K562 (cell line): ENCODE measurements at regions not wholly inside any gene's neighbourhood (a gene's known extent, or its start where the extent isn't known, plus 50 kb on each side); places are given as distances from the start of the nearest gene placed in this dataset.

Experiments
- ATAC-seq: fragments of 200-7000 bp; cut with Tn5 transposase; 3 replicates; pipeline ENCODE4 v1.9.1; 2020; ENCODE audit warnings: moderate library complexity
- BruUV-seq: library from RNA; stranded (reverse); fragments of 400-500 nt; replicated peaks from 2 replicates; lab custom pipeline; 2021; lab: Mats Ljungman, UMichigan
- CTCF ChIA-PET: fragments of 300-600 bp; formaldehyde crosslinking; extraction: SDS; loops from one replicate; lab custom pipeline; 2021; ENCODE audit warnings: low intra/inter-chr PET ratio; lab: Yijun Ruan, JAX
- POLR2A ChIA-PET: fragments of 300-600, 350-650 bp; sonication (Branson Sonifier 250); formaldehyde crosslinking; extraction: SDS; loops from one replicate; lab custom pipeline; 2021; ENCODE audit warnings: antibody characterized with exemption, inconsistent platforms; lab: Yijun Ruan, JAX
- DNase-seq, 4 experiments: peaks; one replicate each; pipeline versions ENCODE4 v3.0.0 to v3.0.0-alpha.2; 2011 to 2018; ENCODE audit warnings: low spot score in 3 of 4, mixed read lengths in 3 of 4; ENCODE audit errors: extremely low read depth in 1 of 4
- FAIRE-seq: peaks from 2 replicates; lab custom pipeline; 2011; peaks lifted over from hg19 to GRCh38; lab: Jason Lieb, UNC
- H2AFZ ChIP-seq: 2 replicates; pipeline ENCODE4 v1.6.0; 2011; ENCODE audit warnings: low read depth, low read length, control low read depth, inconsistent platforms
- H3K27ac ChIP-seq: fragments of 200-600 bp; 3 replicates; pipeline ENCODE4 v1.8.0; 2011; ENCODE audit warnings: low read depth, mild to moderate bottlenecking, control low read depth, inconsistent platforms, low read length, moderate library complexity, mixed read lengths; ENCODE audit errors: extremely low read depth
- H3K27me3 ChIP-seq, 2 experiments: fragments of 300-600 bp in 1 of 2; 2 replicates in 1 of 2; 3 replicates in 1 of 2; pipeline versions ENCODE4 v1.6.0 to v1.8.0; 2011; ENCODE audit warnings: inconsistent platforms in 2 of 2, low read length in 2 of 2, mild to moderate bottlenecking in 1 of 2, mixed read lengths in 1 of 2, moderate library complexity in 1 of 2; ENCODE audit not compliant: control insufficient read depth in 2 of 2, insufficient read depth in 2 of 2
- H3K36me3 ChIP-seq: fragments of 300-600 bp; 3 replicates; pipeline ENCODE4 v1.8.0; 2011; ENCODE audit warnings: mild to moderate bottlenecking, low read length, inconsistent platforms; ENCODE audit not compliant: control insufficient read depth, insufficient read depth
- H3K4me1 ChIP-seq, 2 experiments: fragments of 200-600 bp in 1 of 2; replicated peaks in 1 of 2; 2 replicates in 1 of 2; 3 replicates in 1 of 2; pipeline versions ENCODE4 v1.5.1 to v1.8.0; 2011; ENCODE audit warnings: inconsistent platforms in 2 of 2, low read length in 2 of 2, mild to moderate bottlenecking in 1 of 2, mixed read lengths in 1 of 2, moderate library complexity in 1 of 2; ENCODE audit not compliant: control insufficient read depth in 2 of 2, insufficient read depth in 2 of 2
- H3K4me2 ChIP-seq: 2 replicates; pipeline ENCODE4 v1.6.1; 2011; ENCODE audit warnings: low read length, control low read depth, inconsistent platforms, mixed read lengths; ENCODE audit not compliant: insufficient read depth
- H3K4me3 ChIP-seq: fragments of 200-600 bp; sonication (generic), shearing (Covaris generic); 2 replicates; pipeline ENCODE4 v1.5.1; 2016; ENCODE audit warnings: control low read depth, inconsistent platforms
- H3K79me2 ChIP-seq: fragments of 200-600 bp; 3 replicates; pipeline ENCODE4 v1.8.0; 2011; ENCODE audit warnings: low read length, inconsistent platforms; ENCODE audit not compliant: control insufficient read depth, insufficient read depth
- H3K9ac ChIP-seq, 2 experiments: 2 replicates each; pipeline versions ENCODE4 v1.6.0 to v1.6.1; 2011; ENCODE audit warnings: low read depth in 2 of 2, low read length in 2 of 2, control low read depth in 1 of 2, inconsistent platforms in 1 of 2, mild to moderate bottlenecking in 1 of 2, mixed read lengths in 1 of 2; ENCODE audit not compliant: insufficient read depth in 1 of 2
- H3K9me1 ChIP-seq: one replicate; pipeline ENCODE4 v1.6.0; 2011; ENCODE audit warnings: inconsistent platforms, mild to moderate bottlenecking, low read length, moderate library complexity; ENCODE audit not compliant: control insufficient read depth, insufficient read depth
- H3K9me3 ChIP-seq: replicated peaks from 2 replicates; pipeline ENCODE4 v1.5.1; 2011; ENCODE audit warnings: low read depth, low read length, inconsistent platforms; ENCODE audit not compliant: control insufficient read depth, insufficient read depth
- H4K20me1 ChIP-seq: replicated peaks from 2 replicates; pipeline ENCODE4 v1.6.1; 2011; ENCODE audit warnings: low read length, inconsistent platforms, mixed read lengths; ENCODE audit not compliant: control insufficient read depth, insufficient read depth
- CEBPB ChIP-seq: fragments of 450-650 bp; IDR thresholded peaks from 2 replicates; pipeline ENCODE4 v1.6.1; 2016; ENCODE audit warnings: missing genetic modification characterization, missing compliant biosample characterization
- EHMT2 ChIP-seq: fragments of 450-650 bp; IDR thresholded peaks from 2 replicates; pipeline ENCODE4 v1.6.1; 2018; ENCODE audit warnings: antibody characterized with exemption
- HDAC1 ChIP-seq, 2 experiments: fragments of 450-650 bp; IDR thresholded peaks; 2 replicates each; pipeline ENCODE4 v1.6.1; 2016 to 2017; ENCODE audit warnings: inconsistent platforms in 1 of 2, mild to moderate bottlenecking in 1 of 2, moderate library complexity in 1 of 2
- POLR3G ChIP-seq: IDR thresholded peaks from 2 replicates; pipeline ENCODE4 v1.6.1; 2011; ENCODE audit not compliant: insufficient read length, insufficient replicate concordance; ENCODE audit errors: extremely low read depth
- TAF9B ChIP-seq: fragments of 450-650 bp; IDR thresholded peaks from 2 replicates; pipeline ENCODE4 v1.6.1; 2018; ENCODE audit warnings: mild to moderate bottlenecking; ENCODE audit not compliant: partially characterized antibody
- ZNF316 ChIP-seq: fragments of 450-650 bp; IDR thresholded peaks from 2 replicates; pipeline ENCODE4 v1.6.1; 2016
- WGBS: fragments of 100-300 bp; shearing (Covaris generic); methylation state at CpG from one replicate; pipeline ENCODE4 v1.1.6; 2016; ENCODE audit warnings: low coverage, mixed read lengths; ENCODE audit not compliant: insufficient coverage; ENCODE audit errors: missing lambda C conversion rate; 5-methylcytosine and 5-hydroxymethylcytosine counted together
- in situ Hi-C: fragments of 300-500 bp; cut with MboI; formaldehyde crosslinking; loops from 4 replicates; pipeline ENCODE4 v1.15.0; 2018; ENCODE audit warnings: inconsistent platforms, mixed read lengths
- intact Hi-C: fragments of 100-400 bp; cut with micrococcal nuclease; formaldehyde crosslinking; loops from 2 replicates; pipeline ENCODE4 v1.14.2; 2022
- TF ChIP-seq, protein P1 (sequence below): sonication (generic); formaldehyde crosslinking; IDR thresholded peaks from 2 replicates; pipeline ENCODE4 v1.5.0; 2020; ENCODE audit warnings: missing genetic modification reagents

DNA sequence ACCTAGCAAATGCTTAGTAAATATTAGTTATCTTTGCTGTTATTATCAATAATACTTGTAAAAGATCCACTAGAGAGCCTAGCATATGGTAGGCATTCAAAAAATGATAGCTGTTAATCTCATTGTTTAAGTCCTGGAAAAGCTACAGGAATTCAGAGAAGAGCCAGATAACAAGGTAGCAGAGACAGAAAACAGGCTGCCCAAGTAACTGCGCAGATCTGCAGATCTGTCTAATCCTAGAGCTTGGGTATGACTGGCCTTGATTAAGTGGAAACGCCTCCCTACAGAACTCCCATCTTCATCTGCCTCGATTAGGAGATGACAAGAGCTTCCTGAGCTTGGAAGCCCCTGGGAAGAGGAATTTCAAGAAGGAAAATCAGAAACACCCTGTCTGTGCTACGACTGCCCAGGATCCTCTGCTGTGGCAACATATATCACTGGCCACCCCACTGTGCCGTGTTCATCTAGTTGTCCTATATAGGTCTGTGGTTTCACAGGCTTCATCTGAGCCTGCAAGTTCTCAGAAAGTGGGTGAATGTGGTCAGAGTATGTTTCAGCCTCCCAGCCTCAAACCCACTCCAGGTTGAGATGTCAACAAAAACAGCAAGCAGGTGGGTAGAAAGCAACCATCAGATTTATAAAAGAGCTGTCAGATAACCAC lies 151.5 kb upstream of the PKDCC start:
- no peak overlapping the region for H3K27ac ChIP-seq
- H4K20me1 ChIP-seq: no peaks in the 10 kb centered on the region
- H3K9me3 ChIP-seq: no peaks in the 10 kb centered on the region
- H3K4me2 ChIP-seq: no peak overlapping the region
- in situ Hi-C loops (no loop called here), intact Hi-C loops (no loop called here)
- BruUV-seq: no TSS peak
- no peak for DNase-seq
- ChIA-PET CTCF (no interaction called here), POLR2A (interaction anchor here (0.7 to 1.6 kb wide), 2 partner anchors 9 kb away, joined by 3 to 4 read pairs; no protein-coding TSS in a partner anchor)
- no peaks in the 10 kb centered on the region for H3K9me1 ChIP-seq
- no peak overlapping the region for H3K4me3 ChIP-seq
- H2AFZ ChIP-seq: no peak overlapping the region
- H3K9ac ChIP-seq: no peak overlapping the region
- no peaks in the 10 kb centered on the region for H3K36me3 ChIP-seq
- no peaks in the 10 kb centered on the region; a peak in 2 of 5 replicates for H3K27me3 ChIP-seq
- no peaks in the 10 kb centered on the region for H3K4me1 ChIP-seq
- no peak for FAIRE-seq
- H3K79me2 ChIP-seq: no peaks in the 10 kb centered on the region
- no peak for ATAC-seq
- no peak for TF ChIP-seq TAF9B
- 0% methylated on average over 5 of the region's 5 CpGs for WGBS

DNA sequence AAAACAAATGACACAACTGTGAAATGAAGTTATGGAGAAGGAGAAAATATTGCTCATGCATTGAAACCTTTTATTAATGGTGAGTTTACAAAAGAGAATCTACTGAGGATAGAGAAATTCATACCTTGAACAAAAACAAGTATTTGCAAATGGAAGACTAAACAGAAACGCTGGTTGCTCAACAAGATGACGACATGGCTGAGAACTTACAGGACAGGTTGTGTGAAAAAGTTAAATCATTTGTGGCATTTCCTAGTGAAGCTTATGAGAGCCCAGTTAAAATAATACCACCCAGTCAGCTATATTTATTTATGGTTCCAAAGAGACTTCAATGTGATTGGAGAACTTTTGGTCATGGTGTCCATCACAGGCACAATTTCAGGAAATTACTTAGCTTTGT lies 148.6 kb upstream of the PKDCC start:
- DNase-seq (no peak), ATAC-seq (no peak), FAIRE-seq (no peak)
- H3K27ac ChIP-seq: no peak overlapping the region
- H3K9ac ChIP-seq: no peak overlapping the region
- in situ Hi-C loops (no loop called here), intact Hi-C loops (no loop called here)
- H3K4me3 ChIP-seq: no peak overlapping the region
- H4K20me1 ChIP-seq: no peaks in the 10 kb centered on the region
- no peak overlapping the region for H3K4me2 ChIP-seq
- no peaks in the 10 kb centered on the region for H3K9me1 ChIP-seq
- WGBS: 0% methylated on average over 2 of the region's 2 CpGs
- H3K36me3 ChIP-seq: no peaks in the 10 kb centered on the region
- H3K9me3 ChIP-seq: no peaks in the 10 kb centered on the region
- CTCF ChIA-PET: no interaction called here
- POLR2A ChIA-PET: no interaction called here
- H3K27me3 ChIP-seq: no peaks in the 10 kb centered on the region; a peak in 1 of 5 replicates
- BruUV-seq: no TSS peak
- no peak overlapping the region for H2AFZ ChIP-seq
- H3K79me2 ChIP-seq: no peaks in the 10 kb centered on the region
- no peaks in the 10 kb centered on the region for H3K4me1 ChIP-seq
- 0 out of 2 replicates have a peak, but pooled peaks have one; percentile 22 for TF ChIP-seq ZNF316
- TF ChIP-seq HDAC1 (IDR thresholded peaks at IDR 0.05): no peak
- TF ChIP-seq POLR3G: no peak
- TF ChIP-seq, protein P1, sequence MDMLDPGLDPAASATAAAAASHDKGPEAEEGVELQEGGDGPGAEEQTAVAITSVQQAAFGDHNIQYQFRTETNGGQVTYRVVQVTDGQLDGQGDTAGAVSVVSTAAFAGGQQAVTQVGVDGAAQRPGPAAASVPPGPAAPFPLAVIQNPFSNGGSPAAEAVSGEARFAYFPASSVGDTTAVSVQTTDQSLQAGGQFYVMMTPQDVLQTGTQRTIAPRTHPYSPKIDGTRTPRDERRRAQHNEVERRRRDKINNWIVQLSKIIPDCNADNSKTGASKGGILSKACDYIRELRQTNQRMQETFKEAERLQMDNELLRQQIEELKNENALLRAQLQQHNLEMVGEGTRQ (CRISPR knock-in tag): no peak
- TF ChIP-seq CEBPB (tag): peak; percentile 24; the same call in 1 of the 2 replicates
- TF ChIP-seq EHMT2: no peak
- TF ChIP-seq, all 486 proteins: peak for 2
